Lung (tissue), 11 donors: ENCODE measurements at regions not wholly inside any gene's neighbourhood (a gene's known extent, or its start where the extent isn't known, plus 50 kb on each side); places are given as distances from the start of the nearest gene placed in this dataset.

Source experiments
- ATAC-seq: fragments of 200-7000 bp; cut with Tn5 transposase; one replicate; pipeline ENCODE4 v1.9.1; 2020; ENCODE audit warnings: moderate number of reproducible peaks; ENCODE audit not compliant: insufficient read depth, low FRiP score
- DNase-seq, 3 donors: peaks; one replicate each; pipeline ENCODE4 v3.0.0-alpha.2; 2013 to 2017
- H3K27ac ChIP-seq, 2 donors: one replicate each; pipeline ENCODE4 v1.5.1; 2013; ENCODE audit warnings: mild to moderate bottlenecking in 2 of 2, moderate library complexity in 2 of 2, control low read depth in 1 of 2, inconsistent platforms in 1 of 2, low read depth in 1 of 2, low read length in 1 of 2
- H3K27me3 ChIP-seq, 3 donors: one replicate each; pipeline ENCODE4 v1.5.1; 2013; ENCODE audit warnings: low read length in 2 of 3; ENCODE audit not compliant: control insufficient read depth in 3 of 3, insufficient read depth in 3 of 3
- H3K36me3 ChIP-seq, 4 donors: one replicate each; pipeline ENCODE4 v1.5.1; 2013; ENCODE audit warnings: low read length in 4 of 4, mild to moderate bottlenecking in 1 of 4, moderate library complexity in 1 of 4; ENCODE audit not compliant: control insufficient read depth in 4 of 4, insufficient read depth in 4 of 4
- H3K4me1 ChIP-seq, 5 donors: one replicate each; pipeline ENCODE4 v1.5.1; 2013; ENCODE audit warnings: low read length in 5 of 5, mild to moderate bottlenecking in 2 of 5, moderate library complexity in 1 of 5; ENCODE audit not compliant: control insufficient read depth in 5 of 5, insufficient read depth in 5 of 5
- H3K4me3 ChIP-seq: one replicate; pipeline ENCODE4 v1.5.1; 2013; ENCODE audit warnings: mild to moderate bottlenecking, control low read depth, moderate library complexity
- H3K9ac ChIP-seq, 2 donors: one replicate each; pipeline ENCODE4 v1.5.1; 2013; ENCODE audit warnings: low read length in 2 of 2, control low read depth in 1 of 2; ENCODE audit not compliant: insufficient read depth in 1 of 2
- H3K9me3 ChIP-seq, 4 donors: one replicate each; pipeline ENCODE4 v1.5.1; 2013; ENCODE audit warnings: low read length in 3 of 4, mild to moderate bottlenecking in 1 of 4, moderate library complexity in 1 of 4; ENCODE audit not compliant: control insufficient read depth in 4 of 4, insufficient read depth in 3 of 4
- WGBS, 2 donors: extraction: QIAGEN DNeasy Blood & Tissue Kit; methylation state at CpG; one replicate each; pipeline ENCODE4 v1.1.7; 2013; 5-methylcytosine and 5-hydroxymethylcytosine counted together
- TF ChIP-seq, protein P1 (sequence below): IDR thresholded peaks from 2 replicates; pipeline ENCODE4 v1.5.1; 2012; ENCODE audit warnings: mild to moderate bottlenecking; ENCODE audit errors: control extremely low read depth, extremely low read depth
- donor health status: control.
- donor health status: control.
- donor health status: Bipolar disorder and iron deficiency.
- donor health status: healthy.
- donor health status: DM: yes; HTN: yes; CAD: no.

DNA sequence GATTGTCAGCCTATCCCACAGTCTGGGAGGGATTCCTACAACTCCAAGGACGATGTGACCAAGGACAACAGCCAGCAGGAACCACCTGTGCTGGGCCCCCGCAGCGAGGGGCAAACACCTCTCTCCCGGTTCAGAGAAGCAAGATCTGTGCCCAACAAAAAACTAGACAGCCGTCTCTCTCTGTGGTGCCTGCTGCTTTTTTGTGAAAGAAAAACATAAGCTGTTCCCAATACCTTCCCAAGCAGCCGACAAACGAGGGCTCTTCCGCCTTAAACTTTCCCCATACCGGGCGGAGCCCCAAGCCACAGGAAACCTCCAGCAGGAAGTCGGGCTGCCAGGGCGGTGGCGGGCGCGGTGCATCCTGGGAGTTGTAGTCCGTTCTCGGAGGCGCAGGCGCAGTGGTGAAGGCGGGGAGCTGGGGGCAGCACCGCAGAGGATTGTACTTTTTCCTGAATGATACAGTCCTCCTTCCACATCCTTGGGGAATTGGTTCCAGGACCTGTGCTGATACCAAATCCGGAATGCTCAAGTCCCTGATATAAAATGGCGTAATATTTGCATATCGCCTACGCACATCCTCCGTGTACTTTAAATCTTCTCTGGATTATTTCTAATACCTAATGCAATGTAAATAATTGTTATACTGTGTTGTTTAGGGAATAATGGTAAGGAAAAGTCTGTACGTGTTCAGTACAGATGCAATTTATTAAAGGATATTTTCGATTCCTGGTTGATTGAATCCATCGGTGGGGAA is 63.1 kb upstream of the IRF2 start:
- TF ChIP-seq, protein P1, sequence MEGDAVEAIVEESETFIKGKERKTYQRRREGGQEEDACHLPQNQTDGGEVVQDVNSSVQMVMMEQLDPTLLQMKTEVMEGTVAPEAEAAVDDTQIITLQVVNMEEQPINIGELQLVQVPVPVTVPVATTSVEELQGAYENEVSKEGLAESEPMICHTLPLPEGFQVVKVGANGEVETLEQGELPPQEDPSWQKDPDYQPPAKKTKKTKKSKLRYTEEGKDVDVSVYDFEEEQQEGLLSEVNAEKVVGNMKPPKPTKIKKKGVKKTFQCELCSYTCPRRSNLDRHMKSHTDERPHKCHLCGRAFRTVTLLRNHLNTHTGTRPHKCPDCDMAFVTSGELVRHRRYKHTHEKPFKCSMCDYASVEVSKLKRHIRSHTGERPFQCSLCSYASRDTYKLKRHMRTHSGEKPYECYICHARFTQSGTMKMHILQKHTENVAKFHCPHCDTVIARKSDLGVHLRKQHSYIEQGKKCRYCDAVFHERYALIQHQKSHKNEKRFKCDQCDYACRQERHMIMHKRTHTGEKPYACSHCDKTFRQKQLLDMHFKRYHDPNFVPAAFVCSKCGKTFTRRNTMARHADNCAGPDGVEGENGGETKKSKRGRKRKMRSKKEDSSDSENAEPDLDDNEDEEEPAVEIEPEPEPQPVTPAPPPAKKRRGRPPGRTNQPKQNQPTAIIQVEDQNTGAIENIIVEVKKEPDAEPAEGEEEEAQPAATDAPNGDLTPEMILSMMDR: no peak
- DNase-seq: peak; percentile 99
- peak; percentile 93 for ATAC-seq
- Histone ChIP-seq H3K36me3 (no peaks in the 10 kb centered on the region), H3K9ac (peak overlapping the region; percentile 86 to 98), H3K27ac (peak overlapping the region; percentile 97 to 98), H3K4me1 (peaks cover 0 to 8% (median 0%) of the 10 kb centered on the region in 5 donors), H3K27me3 (no peaks in the 10 kb centered on the region), H3K9me3 (no peaks in the 10 kb centered on the region), H3K4me3 (peak overlapping the region; percentile 45)
- WGBS, 2 donors: 0% methylated on average over 29 of the region's 29 CpGs

DNA sequence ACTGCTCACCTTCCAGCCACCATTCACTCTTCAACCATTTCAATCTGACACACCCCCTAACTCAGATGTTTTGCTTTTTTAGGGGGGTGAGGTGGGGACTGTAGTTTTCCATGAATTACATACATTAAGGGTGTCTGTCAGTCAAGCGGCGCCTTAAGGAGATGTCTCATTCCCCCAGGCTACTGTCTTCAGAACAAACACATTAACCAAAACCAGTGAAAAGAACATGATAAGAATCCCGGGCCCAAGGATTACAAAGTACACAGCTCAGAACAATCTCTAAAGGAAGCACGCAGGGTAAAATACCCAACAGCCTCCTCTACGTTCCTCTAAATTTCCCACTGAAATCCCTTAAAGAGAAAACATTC is 62.5 kb upstream of the IRF2 start:
- H3K9ac ChIP-seq: peak overlapping the region; percentile 86 to 98
- ATAC-seq (peak; percentile 1), DNase-seq (no peak)
- 13 to 20% methylated on average over 5 of the region's 5 CpGs for WGBS, 2 donors
- no peaks in the 10 kb centered on the region for H3K27me3 ChIP-seq
- peak overlapping the region; percentile 97 to 98 for H3K27ac ChIP-seq
- H3K4me1 ChIP-seq: peaks cover 0 to 8% (median 0%) of the 10 kb centered on the region in 5 donors
- no peaks in the 10 kb centered on the region for H3K9me3 ChIP-seq
- peak overlapping the region; percentile 45 for H3K4me3 ChIP-seq
- TF ChIP-seq, protein P1: no peak
- H3K36me3 ChIP-seq: no peaks in the 10 kb centered on the region

DNA sequence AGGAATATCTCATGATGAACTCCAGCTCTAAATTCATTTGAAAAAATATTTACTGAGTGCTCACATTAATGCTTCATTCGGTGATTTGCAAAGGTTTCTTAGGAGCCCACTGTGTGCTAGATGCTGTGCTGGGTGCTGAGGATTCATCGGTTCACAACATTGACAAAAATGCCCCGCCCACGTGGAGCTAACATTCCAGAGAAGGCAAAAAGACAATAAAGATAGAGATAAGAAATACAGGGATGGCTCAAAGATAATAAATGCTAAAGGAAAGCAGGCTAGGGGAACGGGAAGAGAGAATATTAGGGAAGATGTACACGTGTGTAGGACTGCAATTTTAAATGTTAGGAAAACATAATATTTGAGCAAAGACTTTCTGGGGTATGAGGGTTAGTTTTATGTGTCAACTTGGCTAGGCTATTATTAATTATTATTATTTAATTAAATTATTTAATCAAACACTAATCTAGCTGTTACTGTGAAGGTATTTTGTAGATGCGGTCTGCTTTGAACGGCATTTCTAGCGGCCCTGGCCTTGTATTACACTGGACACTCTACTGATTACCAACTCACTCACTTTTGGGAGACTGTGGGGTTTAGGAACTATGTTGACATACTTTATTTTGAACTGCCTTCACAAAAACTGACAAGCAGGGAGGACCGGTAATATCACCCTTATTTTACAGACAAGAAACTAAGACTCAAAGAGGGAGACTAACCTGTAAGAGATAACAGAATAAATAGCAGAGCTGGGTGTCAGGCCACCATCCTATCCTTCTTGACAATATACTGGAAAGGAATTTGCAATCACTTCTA is 61.9 kb upstream of the IRF2 start:
- Histone ChIP-seq H3K4me3 (no peak overlapping the region), H3K4me1 (peaks cover 0 to 8% (median 0%) of the 10 kb centered on the region in 5 donors), H3K27me3 (no peaks in the 10 kb centered on the region), H3K36me3 (no peaks in the 10 kb centered on the region), H3K27ac (peak overlapping the region; percentile 97 to 98), H3K9ac (peak overlapping the region in 1 of 2 donors; percentile 98), H3K9me3 (no peaks in the 10 kb centered on the region)
- DNase-seq: no peak
- no peak for ATAC-seq
- 53 to 69% methylated on average over 10 of the region's 10 CpGs for WGBS, 2 donors
- TF ChIP-seq, protein P1: no peak
